Heart right ventricle (tissue), 16 donors: ENCODE measurements at regions not wholly inside any gene's neighbourhood (a gene's known extent, or its start where the extent isn't known, plus 50 kb on each side); places are given as distances from the start of the nearest gene placed in this dataset.

Experiments
- ATAC-seq, 8 donors: fragments of 200-7000 bp; cut with Tn5 transposase; one replicate each; pipeline ENCODE4 v1.9.1; 2020; ENCODE audit warnings: mild to moderate bottlenecking in 8 of 8, moderate library complexity in 8 of 8, moderate number of reproducible peaks in 1 of 8
- DNase-seq, 2 donors: peaks; one replicate each; pipeline ENCODE4 v3.0.0-alpha.2; 2020
- H3K27ac ChIP-seq, 10 donors: fragments of 200-600 bp; sonication (generic) in 2 of 10; one replicate each; pipeline versions ENCODE4 v1.5.0 to v1.8.0; 2020 to 2022; ENCODE audit warnings: mild to moderate bottlenecking in 3 of 10
- H3K27me3 ChIP-seq, 7 donors: fragments of 200-600 bp; one replicate each; pipeline ENCODE4 v1.8.0; 2021 to 2022; ENCODE audit warnings: mild to moderate bottlenecking in 2 of 7
- H3K36me3 ChIP-seq, 9 donors: fragments of 200-600 bp; sonication (generic) in 1 of 9; one replicate each; pipeline versions ENCODE4 v1.5.0 to v1.8.0; 2020 to 2022; ENCODE audit warnings: mild to moderate bottlenecking in 2 of 9
- H3K4me1 ChIP-seq, 9 donors: fragments of 200-600 bp; sonication (generic) in 1 of 9; one replicate each; pipeline versions ENCODE4 v1.5.0 to v1.8.0; 2020 to 2022; ENCODE audit warnings: mild to moderate bottlenecking in 4 of 9
- H3K4me3 ChIP-seq, 10 donors: fragments of 200-600 bp; sonication (generic) in 2 of 10; one replicate each; pipeline versions ENCODE4 v1.5.0 to v1.8.0; 2020 to 2022; ENCODE audit warnings: mild to moderate bottlenecking in 7 of 10, moderate library complexity in 2 of 10
- H3K9me3 ChIP-seq, 11 donors: fragments of 200-600 bp in 10 of 11; sonication (generic) in 2 of 11; one replicate each; pipeline versions ENCODE4 v1.5.0 to v1.8.0; 2013 to 2022; ENCODE audit warnings: mild to moderate bottlenecking in 2 of 11, control low read depth in 1 of 11, moderate library complexity in 1 of 11
- WGBS, 2 donors: extraction: QIAGEN DNeasy Blood & Tissue Kit; methylation state at CpG; one replicate each; pipeline ENCODE4 v1.1.7; 2013; ENCODE audit warnings: inconsistent platforms in 1 of 2; 5-methylcytosine and 5-hydroxymethylcytosine counted together
- intact Hi-C, 10 donors: fragments of 100-400 bp; cut with DNase I; formaldehyde crosslinking; loops; one replicate each; pipeline versions ENCODE4 v1.11.1 to v1.14.2; 2022
- TF ChIP-seq, protein P1 (sequence below), 9 donors: fragments of 200-600 bp; sonication (generic) in 2 of 9; IDR thresholded peaks; one replicate each; pipeline versions ENCODE4 v1.5.0 to v1.8.0; 2021 to 2022; ENCODE audit warnings: antibody characterized with exemption in 9 of 9, mild to moderate bottlenecking in 5 of 9, moderate library complexity in 1 of 9
- donor health status: Arrhythmogenic right ventricular cardiomyopathy.
- donor health status: ischemic (EF 13 %, LVEDD 7.1; RV severe dilation, severe dysfunction).
- donor health status: healthy with polysubstance abuse.
- donor health status: DM: no; HTN: yes; CAD: no.
- donor health status: DM: no; HTN: no; CAD: no.
- donor health status: ischemic (EF 25% LVEDD 6.9; RV normal size, moderate dysfunction).
- donor health status: ischemic (EF 25% LVEDD 5.7; RV mildly dilated, moderate dysfunction).
- donor health status: healthy.
- donor health status: DM: yes; HTN: yes; CAD: no.
- donor health status: Ischemic cardiomyopathy.
- donor health status: ischemic (EF 35%, LVEDD 5.7; RV mildly dilated, moderate dysfunction).
- donor health status: nonischemic (EF 11% LVEDD 7.7; RV severe dilation, severe dysfunction).
- donor health status: DM: yes; HTN: yes; CAD: no.
- donor health status: PGD.
- donor health status: ischemic (EF 29% LVEDD 5.4; RV normal size, mild dysfunction).
- donor health status: nonischemic (EF 23%, LVEDD 6.1; RV moderate dilation, normal function).

GRCh38 chr5:5031665-5032064 is 108.5 kb upstream of the ADAMTS16 start:
- Histone ChIP-seq H3K27ac (no peak overlapping the region), H3K27me3 (no peaks in the 10 kb centered on the region), H3K4me1 (no peaks in the 10 kb centered on the region), H3K9me3 (peaks cover 0 to 10% (median 0%) of the 10 kb centered on the region in 11 donors), H3K36me3 (no peaks in the 10 kb centered on the region), H3K4me3 (no peak overlapping the region)
- ATAC-seq = no peak
- 68 to 74% methylated on average over 6 of the region's 6 CpGs for WGBS, 2 donors
- intact Hi-C loops = no loop called here
- no peak for DNase-seq
- TF ChIP-seq, protein P1, sequence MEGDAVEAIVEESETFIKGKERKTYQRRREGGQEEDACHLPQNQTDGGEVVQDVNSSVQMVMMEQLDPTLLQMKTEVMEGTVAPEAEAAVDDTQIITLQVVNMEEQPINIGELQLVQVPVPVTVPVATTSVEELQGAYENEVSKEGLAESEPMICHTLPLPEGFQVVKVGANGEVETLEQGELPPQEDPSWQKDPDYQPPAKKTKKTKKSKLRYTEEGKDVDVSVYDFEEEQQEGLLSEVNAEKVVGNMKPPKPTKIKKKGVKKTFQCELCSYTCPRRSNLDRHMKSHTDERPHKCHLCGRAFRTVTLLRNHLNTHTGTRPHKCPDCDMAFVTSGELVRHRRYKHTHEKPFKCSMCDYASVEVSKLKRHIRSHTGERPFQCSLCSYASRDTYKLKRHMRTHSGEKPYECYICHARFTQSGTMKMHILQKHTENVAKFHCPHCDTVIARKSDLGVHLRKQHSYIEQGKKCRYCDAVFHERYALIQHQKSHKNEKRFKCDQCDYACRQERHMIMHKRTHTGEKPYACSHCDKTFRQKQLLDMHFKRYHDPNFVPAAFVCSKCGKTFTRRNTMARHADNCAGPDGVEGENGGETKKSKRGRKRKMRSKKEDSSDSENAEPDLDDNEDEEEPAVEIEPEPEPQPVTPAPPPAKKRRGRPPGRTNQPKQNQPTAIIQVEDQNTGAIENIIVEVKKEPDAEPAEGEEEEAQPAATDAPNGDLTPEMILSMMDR (IDR thresholded peaks at IDR 0.05) = no peak

DNA sequence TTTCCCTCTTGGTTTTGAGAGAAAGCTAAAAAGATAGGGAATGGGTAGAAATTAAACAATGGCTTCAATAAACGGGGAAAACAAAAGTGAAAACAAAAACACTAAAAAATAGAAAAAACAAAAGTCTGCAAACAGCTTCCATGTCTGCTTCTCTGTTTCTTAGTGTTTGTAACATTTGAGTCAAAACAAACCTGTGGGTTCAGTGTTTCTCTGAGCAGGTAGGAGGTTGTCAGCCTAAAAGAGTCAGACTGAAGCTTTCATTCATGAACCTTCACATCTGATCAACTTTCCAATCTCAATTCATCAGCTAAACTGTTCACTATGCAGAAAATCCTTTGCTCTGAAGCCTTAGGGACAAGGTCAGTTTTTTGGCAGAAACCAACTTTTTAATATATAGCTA is 102.5 kb upstream of the ADAMTS16 start:
- 62 to 77% methylated on average over 1 of the region's 1 CpG for WGBS, 2 donors

GRCh38 chr5:5039918-5040317 is 100.2 kb upstream of the ADAMTS16 start:
- no peak for ATAC-seq
- intact Hi-C loops = no loop called here
- no peaks in the 10 kb centered on the region for H3K4me1 ChIP-seq
- H3K27me3 ChIP-seq = no peaks in the 10 kb centered on the region
- WGBS, 2 donors = 67 to 70% methylated on average over 4 of the region's 4 CpGs
- TF ChIP-seq, protein P1 (IDR thresholded peaks at IDR 0.05) = no peak
- H3K36me3 ChIP-seq = no peaks in the 10 kb centered on the region
- H3K4me3 ChIP-seq = no peak overlapping the region
- no peak for DNase-seq
- no peaks in the 10 kb centered on the region for H3K9me3 ChIP-seq
- H3K27ac ChIP-seq = no peak overlapping the region

More for the DNA sequence above, 102.5 kb upstream of the ADAMTS16 start:
- Histone ChIP-seq H3K4me3 (no peak overlapping the region), H3K9me3 (no peaks in the 10 kb centered on the region), H3K4me1 (no peaks in the 10 kb centered on the region), H3K27me3 (no peaks in the 10 kb centered on the region), H3K27ac (no peak overlapping the region), H3K36me3 (no peaks in the 10 kb centered on the region)
- TF ChIP-seq, protein P1 (IDR thresholded peaks at IDR 0.05) = no peak
- intact Hi-C loops = no loop called here
- no peak for ATAC-seq
- DNase-seq = no peak

- TF ChIP-seq, protein P1 (IDR thresholded peaks at IDR 0.05) = no peak
- Histone ChIP-seq H3K27me3 (no peaks in the 10 kb centered on the region), H3K4me3 (no peak overlapping the region), H3K9me3 (no peaks in the 10 kb centered on the region), H3K36me3 (no peaks in the 10 kb centered on the region), H3K27ac (no peak overlapping the region), H3K4me1 (no peaks in the 10 kb centered on the region)
- no peak for DNase-seq
- no peak for ATAC-seq
- WGBS, 2 donors = 74 to 81% methylated on average over 3 of the region's 3 CpGs
- intact Hi-C loops = no loop called here
Measured at GRCh38 chr5:5040712-5041111, 99.4 kb upstream of the ADAMTS16 start.

DNA sequence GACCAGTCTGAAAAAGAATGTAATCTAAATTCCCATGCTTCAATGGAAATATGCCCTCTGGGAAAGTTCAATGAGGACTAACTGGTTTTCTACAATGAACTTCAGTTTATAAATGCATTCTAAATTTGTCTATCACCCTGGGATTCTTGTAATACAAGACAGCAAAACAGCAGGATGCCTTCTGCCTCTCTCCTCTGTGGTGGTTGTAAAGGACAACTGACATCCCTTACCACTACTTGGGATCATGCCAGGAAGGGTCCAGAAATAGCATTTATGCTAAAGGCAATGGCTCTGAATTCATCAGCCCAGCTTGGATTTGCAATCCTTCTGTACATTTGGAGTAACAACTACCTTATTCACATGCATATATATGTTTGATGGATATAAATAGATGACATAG is 97.3 kb upstream of the ADAMTS16 start:
- DNase-seq (no peak), ATAC-seq (no peak)
- Histone ChIP-seq H3K36me3 (no peaks in the 10 kb centered on the region), H3K4me1 (no peaks in the 10 kb centered on the region), H3K27ac (no peak overlapping the region), H3K9me3 (no peaks in the 10 kb centered on the region), H3K27me3 (no peaks in the 10 kb centered on the region), H3K4me3 (no peak overlapping the region)
- intact Hi-C loops = no loop called here
- TF ChIP-seq, protein P1 (IDR thresholded peaks at IDR 0.05) = no peak
